ENCODE measurements at regions not wholly inside any gene's neighbourhood (a gene's known extent, or its start where the extent isn't known, plus 50 kb on each side); places are given as distances from the start of the nearest gene placed in this dataset.

GRCh38 chr6:147808640-147809039, 300.1 kb downstream of the SAMD5 start:
- TF ChIP-seq, protein P1, sequence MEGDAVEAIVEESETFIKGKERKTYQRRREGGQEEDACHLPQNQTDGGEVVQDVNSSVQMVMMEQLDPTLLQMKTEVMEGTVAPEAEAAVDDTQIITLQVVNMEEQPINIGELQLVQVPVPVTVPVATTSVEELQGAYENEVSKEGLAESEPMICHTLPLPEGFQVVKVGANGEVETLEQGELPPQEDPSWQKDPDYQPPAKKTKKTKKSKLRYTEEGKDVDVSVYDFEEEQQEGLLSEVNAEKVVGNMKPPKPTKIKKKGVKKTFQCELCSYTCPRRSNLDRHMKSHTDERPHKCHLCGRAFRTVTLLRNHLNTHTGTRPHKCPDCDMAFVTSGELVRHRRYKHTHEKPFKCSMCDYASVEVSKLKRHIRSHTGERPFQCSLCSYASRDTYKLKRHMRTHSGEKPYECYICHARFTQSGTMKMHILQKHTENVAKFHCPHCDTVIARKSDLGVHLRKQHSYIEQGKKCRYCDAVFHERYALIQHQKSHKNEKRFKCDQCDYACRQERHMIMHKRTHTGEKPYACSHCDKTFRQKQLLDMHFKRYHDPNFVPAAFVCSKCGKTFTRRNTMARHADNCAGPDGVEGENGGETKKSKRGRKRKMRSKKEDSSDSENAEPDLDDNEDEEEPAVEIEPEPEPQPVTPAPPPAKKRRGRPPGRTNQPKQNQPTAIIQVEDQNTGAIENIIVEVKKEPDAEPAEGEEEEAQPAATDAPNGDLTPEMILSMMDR (IDR thresholded peaks at IDR 0.05) = no peak
- no peak for TF ChIP-seq POLR2A (IDR thresholded peaks at IDR 0.05)

Data from esophagus squamous epithelium (tissue), 4 donors.